AG09319 (cell line): ENCODE measurements at regions not wholly inside any gene's neighbourhood (a gene's known extent, or its start where the extent isn't known, plus 50 kb on each side); places are given as distances from the start of the nearest gene placed in this dataset.

Experiments
- DNase-seq: peaks from one replicate; pipeline ENCODE4 v3.0.0-alpha.2; 2010; ENCODE audit warnings: low read depth; ENCODE audit errors: extremely low read depth
- TF ChIP-seq, protein P1 (sequence below): IDR thresholded peaks from 2 replicates; pipeline ENCODE4 v1.5.1; 2011; ENCODE audit warnings: low read depth, mild to moderate bottlenecking, inconsistent platforms, low read length, moderate library complexity

DNA sequence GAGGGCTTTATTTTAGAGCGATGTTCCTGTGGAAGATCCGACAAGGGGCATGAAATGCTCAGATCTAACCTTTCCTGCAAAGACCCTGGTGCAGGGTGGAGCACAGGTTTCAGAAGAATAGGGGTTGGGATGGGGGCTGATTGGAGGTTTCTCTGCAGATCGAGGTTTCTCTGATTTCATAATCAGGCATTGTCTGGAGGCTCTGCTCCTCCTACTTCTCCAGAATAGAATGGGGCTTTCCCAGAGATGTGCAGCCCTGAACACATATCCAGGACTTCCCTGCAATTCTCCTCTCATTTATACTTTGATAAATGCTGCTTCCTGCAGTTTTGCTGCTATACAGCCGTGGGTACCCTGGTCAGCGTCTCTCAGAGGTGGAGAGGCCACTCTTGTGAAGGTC is 397.6 kb upstream of the BOD1L1 start:
- no peak for DNase-seq
- TF ChIP-seq, protein P1, sequence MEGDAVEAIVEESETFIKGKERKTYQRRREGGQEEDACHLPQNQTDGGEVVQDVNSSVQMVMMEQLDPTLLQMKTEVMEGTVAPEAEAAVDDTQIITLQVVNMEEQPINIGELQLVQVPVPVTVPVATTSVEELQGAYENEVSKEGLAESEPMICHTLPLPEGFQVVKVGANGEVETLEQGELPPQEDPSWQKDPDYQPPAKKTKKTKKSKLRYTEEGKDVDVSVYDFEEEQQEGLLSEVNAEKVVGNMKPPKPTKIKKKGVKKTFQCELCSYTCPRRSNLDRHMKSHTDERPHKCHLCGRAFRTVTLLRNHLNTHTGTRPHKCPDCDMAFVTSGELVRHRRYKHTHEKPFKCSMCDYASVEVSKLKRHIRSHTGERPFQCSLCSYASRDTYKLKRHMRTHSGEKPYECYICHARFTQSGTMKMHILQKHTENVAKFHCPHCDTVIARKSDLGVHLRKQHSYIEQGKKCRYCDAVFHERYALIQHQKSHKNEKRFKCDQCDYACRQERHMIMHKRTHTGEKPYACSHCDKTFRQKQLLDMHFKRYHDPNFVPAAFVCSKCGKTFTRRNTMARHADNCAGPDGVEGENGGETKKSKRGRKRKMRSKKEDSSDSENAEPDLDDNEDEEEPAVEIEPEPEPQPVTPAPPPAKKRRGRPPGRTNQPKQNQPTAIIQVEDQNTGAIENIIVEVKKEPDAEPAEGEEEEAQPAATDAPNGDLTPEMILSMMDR, result no peak

DNA sequence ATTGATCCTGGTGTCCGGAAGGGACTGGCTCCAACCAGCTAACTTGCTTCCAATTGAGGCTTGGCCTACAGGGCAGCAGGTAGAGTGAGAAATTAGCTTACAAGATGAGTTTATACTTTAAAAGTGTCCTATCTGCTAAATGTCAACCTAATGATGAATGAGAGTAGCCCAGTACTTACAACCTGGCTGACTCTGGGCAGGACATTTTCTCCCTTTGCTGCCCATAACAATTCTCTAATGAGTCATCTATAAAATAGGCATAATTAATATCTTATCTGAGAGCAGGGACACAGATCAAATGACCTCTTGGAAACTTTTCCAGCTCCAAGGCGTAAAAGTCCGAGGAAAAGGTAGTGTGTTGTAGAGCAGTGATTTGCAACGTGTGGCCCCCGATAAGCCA is 398.4 kb upstream of the BOD1L1 start:
- DNase-seq, result no peak
- TF ChIP-seq, protein P1, result no peak

GRCh38 chr4:14028862-14029261 is 401.3 kb upstream of the BOD1L1 start:
- DNase-seq, result no peak
- TF ChIP-seq, protein P1, result no peak

DNA sequence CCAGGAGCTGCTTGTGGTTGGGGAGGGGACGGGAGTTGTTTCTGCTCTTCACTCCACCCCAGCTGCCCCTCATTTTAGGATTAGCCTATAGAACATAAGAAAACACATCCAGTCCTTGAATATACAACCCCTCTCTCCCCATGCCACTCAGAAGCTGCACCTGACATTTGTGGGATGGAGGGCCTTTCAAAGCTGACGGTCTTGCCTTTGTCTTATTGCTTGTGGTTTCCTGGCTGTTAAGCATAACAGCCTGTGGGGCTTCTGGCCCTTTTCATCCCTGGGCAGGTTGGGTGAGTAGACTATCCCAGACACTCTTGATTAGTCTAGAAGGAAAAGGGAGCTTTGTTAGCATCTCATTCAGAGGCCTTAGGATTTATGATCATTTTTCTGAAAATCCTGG is 407.6 kb upstream of the BOD1L1 start:
- TF ChIP-seq, protein P1, result no peak
- DNase-seq, result no peak

DNA sequence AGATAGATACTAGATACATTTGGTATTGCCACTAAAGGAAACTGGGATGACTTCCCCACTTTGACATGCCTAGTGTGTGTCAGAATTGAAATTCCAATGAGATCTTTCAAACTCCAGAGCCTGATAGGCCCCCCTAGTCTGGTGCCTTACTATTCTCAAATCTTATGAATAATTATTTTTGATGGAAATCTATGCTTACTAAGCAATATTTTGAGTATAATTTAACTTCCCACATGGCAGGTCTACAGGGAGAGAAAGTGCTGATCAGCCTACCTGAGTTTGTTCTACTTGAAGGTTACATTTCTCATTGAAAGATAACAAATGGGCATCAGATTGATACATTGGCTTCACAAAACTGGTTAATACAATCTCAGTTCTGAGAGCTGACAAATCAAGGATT is 415.7 kb upstream of the BOD1L1 start:
- TF ChIP-seq, protein P1, result no peak
- no peak for DNase-seq

- DNase-seq, result no peak
- TF ChIP-seq, protein P1, result no peak
Measured at GRCh38 chr4:14046642-14047041, 419.1 kb upstream of the BOD1L1 start.

DNA sequence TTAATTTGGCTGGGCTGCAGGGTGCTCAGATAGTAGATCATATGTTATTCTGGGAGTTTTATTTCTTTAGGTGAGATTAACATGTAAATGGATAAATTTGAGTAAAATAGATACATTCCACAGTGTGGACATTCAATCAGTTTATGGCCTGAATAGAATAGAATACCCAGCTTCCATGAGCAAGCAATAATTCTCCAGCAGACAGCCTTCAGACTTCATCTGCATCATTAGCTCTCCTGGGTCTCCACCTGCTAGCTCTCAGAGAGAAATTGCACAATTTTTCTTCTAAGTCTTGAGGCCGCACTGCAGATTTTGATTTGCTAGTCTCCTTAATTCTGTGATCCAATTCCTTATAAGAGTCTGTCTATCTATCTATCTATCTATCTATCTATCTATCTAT is 420.3 kb upstream of the BOD1L1 start:
- TF ChIP-seq, protein P1, result no peak
- no peak for DNase-seq
